Mucosa of rectum (tissue), 2 donors: ENCODE measurements at regions not wholly inside any gene's neighbourhood (a gene's known extent, or its start where the extent isn't known, plus 50 kb on each side); places are given as distances from the start of the nearest gene placed in this dataset.

ENCODE experiments used
- H3K27ac ChIP-seq, 2 donors: one replicate each; pipeline ENCODE4 v1.7.0; 2013; ENCODE audit warnings: inconsistent platforms in 2 of 2, low read depth in 2 of 2, low read length in 2 of 2
- H3K27me3 ChIP-seq, 2 donors: one replicate each; pipeline ENCODE4 v1.7.0; 2013; ENCODE audit warnings: low read length in 2 of 2; ENCODE audit not compliant: control insufficient read depth in 2 of 2, insufficient read depth in 2 of 2
- H3K36me3 ChIP-seq, 2 donors: one replicate each; pipeline ENCODE4 v1.7.0; 2013; ENCODE audit warnings: low read length in 2 of 2; ENCODE audit not compliant: control insufficient read depth in 2 of 2, insufficient read depth in 2 of 2
- H3K4me1 ChIP-seq, 2 donors: one replicate each; pipeline ENCODE4 v1.7.0; 2013; ENCODE audit warnings: low read length in 2 of 2, mild to moderate bottlenecking in 1 of 2; ENCODE audit not compliant: control insufficient read depth in 2 of 2, insufficient read depth in 2 of 2
- H3K4me3 ChIP-seq, 2 donors: one replicate each; pipeline ENCODE4 v1.7.0; 2013; ENCODE audit warnings: low read length in 2 of 2
- H3K9ac ChIP-seq, 2 donors: one replicate each; pipeline ENCODE4 v1.7.0; 2013; ENCODE audit warnings: low read length in 2 of 2, low read depth in 1 of 2, mild to moderate bottlenecking in 1 of 2
- H3K9me3 ChIP-seq, 2 donors: one replicate each; pipeline ENCODE4 v1.7.0; 2013; ENCODE audit warnings: low read length in 2 of 2; ENCODE audit not compliant: control insufficient read depth in 2 of 2
- donor health status: healthy.
- donor health status: Normal muscosa, but diverticular disease.

DNA sequence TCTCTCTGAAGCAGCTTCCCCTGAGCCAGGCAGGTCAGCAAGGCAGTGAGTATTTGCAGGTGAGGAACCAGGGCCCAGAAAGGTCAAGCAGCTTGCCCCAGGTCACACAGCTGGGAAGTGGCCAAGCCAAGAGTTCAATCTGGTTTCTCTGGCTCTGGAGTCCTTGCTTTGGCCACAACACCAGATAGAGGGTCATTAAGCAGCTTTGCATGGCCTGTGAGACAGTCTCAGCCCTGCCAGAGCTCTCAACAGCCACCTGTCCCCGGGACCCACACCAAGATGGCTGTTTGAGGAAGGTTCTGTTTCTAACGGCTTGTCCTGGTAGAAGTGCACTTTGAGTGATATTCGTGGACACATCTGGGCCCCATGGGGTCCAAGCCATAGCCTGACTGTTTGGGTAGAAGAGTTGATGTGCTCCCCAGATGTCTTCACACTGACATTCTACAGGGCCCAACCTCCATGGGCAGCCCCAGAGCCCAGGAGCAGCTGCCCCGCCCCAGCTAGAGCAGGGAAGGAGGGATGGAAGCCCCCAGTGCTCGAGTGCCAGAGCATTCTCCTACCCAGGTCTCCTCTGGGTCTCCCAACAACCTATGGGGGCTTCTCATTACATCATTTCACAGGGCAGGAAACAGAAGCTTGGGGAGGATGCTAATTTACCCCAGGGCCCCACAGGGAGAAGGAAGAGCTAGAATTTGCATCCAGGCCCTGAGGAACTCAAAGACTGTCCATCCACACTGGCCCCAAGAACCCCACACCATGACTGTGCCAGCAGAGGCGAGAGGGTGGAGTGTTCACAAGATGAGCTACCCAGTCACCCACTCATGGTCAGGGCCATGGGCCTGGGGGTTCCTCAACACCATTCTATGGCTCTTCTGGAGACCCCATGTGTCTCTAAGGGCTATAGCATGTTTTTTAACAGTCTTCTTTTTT is 107.3 kb upstream of the CDH5 start:
- Histone ChIP-seq H3K9ac (no peak overlapping the region), H3K36me3 (no peaks in the 10 kb centered on the region), H3K9me3 (no peaks in the 10 kb centered on the region), H3K27ac (no peak overlapping the region), H3K27me3 (no peaks in the 10 kb centered on the region), H3K4me1 (peaks cover 0 to 3% of the 10 kb centered on the region in 2 donors), H3K4me3 (no peak overlapping the region)

DNA sequence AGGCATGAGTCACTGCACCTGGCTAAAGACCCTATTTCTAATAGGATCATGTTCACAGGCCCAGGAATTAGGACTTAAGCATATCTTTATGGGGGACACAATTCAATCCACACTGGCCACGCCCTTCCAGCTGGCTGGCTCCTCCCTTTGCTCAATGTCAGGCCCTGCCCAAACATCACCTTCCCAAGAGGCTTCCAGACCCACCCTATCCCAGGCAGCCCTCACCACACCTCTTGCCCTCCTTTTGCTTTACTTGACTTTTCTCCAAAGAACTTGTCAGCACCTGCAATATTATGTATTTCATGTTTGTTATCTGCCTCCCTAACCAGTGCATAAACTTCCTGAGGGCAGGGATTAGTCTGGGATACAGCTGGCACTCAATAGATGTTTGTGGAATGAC is 109.6 kb upstream of the CDH5 start:
- Histone ChIP-seq H3K4me3 (no peak overlapping the region), H3K4me1 (no peaks in the 10 kb centered on the region), H3K27me3 (no peaks in the 10 kb centered on the region), H3K36me3 (no peaks in the 10 kb centered on the region), H3K27ac (no peak overlapping the region), H3K9ac (no peak overlapping the region), H3K9me3 (no peaks in the 10 kb centered on the region)

DNA sequence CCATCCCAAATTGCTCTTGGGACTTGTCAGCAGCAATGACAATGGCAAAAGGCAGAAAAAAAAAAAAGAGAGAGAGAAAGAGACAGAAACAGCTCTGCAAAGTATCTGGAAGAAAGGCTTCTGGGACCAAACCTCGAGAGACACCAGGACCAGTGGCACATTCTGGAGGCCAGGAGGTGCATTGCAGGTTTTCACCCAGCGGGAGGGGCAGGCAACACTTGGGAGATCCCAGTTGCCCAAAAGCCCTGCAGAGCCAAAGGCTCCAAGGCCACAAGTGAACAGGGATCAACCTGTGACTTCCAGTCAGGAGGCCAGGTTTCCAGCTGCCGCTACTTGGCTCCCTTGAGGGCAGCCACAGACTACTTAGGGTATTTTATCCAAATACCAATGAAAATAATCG is 110.8 kb upstream of the CDH5 start:
- H3K27ac ChIP-seq: no peak overlapping the region
- no peak overlapping the region for H3K9ac ChIP-seq
- H3K27me3 ChIP-seq: no peaks in the 10 kb centered on the region
- no peaks in the 10 kb centered on the region for H3K36me3 ChIP-seq
- H3K4me1 ChIP-seq: no peaks in the 10 kb centered on the region
- no peak overlapping the region for H3K4me3 ChIP-seq
- H3K9me3 ChIP-seq: no peaks in the 10 kb centered on the region

DNA sequence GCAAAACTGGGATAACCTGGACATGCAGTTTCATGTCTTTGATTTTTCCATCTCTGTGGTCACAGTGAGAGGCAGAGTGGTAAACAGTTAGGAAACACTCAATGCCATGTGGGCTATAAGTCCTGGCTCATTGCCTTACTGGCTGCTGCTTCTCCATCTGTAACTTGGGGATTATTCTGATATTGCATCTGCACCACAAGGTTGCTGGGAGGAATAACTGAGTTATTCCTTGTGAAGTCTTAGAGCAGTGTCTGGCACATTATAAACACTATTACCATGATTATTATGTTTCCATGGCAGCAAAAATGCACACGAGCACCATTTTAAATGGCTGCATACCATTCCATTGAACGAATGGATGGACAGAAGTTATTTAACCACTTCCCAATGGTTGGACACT is 111.7 kb upstream of the CDH5 start:
- Histone ChIP-seq H3K36me3 (no peaks in the 10 kb centered on the region), H3K27me3 (no peaks in the 10 kb centered on the region), H3K9ac (no peak overlapping the region), H3K4me3 (no peak overlapping the region), H3K9me3 (no peaks in the 10 kb centered on the region), H3K4me1 (no peaks in the 10 kb centered on the region), H3K27ac (no peak overlapping the region)

DNA sequence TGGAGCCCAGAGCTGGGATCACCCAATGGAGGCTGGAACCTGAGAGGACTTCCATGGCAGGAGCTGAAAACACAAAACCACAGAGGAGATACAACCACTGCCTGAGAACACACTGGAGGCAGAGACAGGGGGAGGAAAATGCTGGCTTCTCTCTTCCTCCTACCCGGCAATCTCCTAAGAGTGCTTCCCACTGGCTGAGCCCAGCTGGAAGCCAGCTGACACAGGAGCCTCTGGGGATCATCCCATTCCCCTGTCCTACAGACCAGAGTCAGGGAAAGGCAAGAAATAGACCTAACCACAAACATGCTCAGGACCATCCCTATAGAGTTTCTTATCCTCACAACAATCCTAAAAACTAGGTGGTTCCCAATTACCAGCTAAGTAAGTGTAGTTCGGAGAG is 112.4 kb upstream of the CDH5 start:
- Histone ChIP-seq H3K9me3 (no peaks in the 10 kb centered on the region), H3K27me3 (no peaks in the 10 kb centered on the region), H3K36me3 (no peaks in the 10 kb centered on the region), H3K4me1 (no peaks in the 10 kb centered on the region), H3K27ac (no peak overlapping the region), H3K9ac (no peak overlapping the region), H3K4me3 (no peak overlapping the region)

DNA sequence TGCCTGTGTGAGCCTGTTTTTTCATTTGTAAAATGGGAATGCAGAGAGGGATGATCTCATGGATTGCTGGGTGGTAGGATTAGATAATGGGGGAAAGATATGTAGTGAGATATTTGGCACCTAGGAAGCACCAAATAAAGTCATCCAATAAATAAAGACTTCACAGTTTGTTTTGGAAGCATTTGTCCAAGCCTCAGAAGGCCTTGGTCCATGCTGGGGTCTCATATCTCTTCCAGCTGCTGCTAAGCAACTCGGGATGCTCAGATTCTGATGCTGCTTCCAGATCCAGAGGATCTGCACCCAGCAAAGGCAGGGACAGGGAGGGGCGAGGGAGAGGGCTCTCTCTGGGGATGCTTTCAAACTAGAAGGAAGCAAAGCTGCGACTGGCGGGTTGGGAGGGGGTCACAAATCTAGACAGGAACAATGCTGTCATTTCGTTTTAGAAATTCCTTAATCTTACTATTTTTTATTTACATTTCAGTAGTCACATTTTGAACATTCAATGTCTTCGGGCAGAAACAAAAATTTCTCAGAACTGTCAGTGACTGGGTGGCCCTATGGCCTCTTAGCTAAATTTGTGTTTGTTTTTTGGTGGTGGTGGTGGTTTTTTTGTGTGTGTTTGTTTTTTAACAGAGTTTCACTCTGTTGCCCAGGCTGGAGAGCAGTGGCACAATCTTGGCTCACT is 114.9 kb upstream of the CDH5 start:
- no peaks in the 10 kb centered on the region for H3K36me3 ChIP-seq
- H3K27ac ChIP-seq: peak overlapping the region in 1 of 2 donors; percentile 35
- H3K4me1 ChIP-seq: no peaks in the 10 kb centered on the region
- no peaks in the 10 kb centered on the region for H3K9me3 ChIP-seq
- H3K27me3 ChIP-seq: no peaks in the 10 kb centered on the region
- no peak overlapping the region for H3K9ac ChIP-seq
- no peak overlapping the region for H3K4me3 ChIP-seq

DNA sequence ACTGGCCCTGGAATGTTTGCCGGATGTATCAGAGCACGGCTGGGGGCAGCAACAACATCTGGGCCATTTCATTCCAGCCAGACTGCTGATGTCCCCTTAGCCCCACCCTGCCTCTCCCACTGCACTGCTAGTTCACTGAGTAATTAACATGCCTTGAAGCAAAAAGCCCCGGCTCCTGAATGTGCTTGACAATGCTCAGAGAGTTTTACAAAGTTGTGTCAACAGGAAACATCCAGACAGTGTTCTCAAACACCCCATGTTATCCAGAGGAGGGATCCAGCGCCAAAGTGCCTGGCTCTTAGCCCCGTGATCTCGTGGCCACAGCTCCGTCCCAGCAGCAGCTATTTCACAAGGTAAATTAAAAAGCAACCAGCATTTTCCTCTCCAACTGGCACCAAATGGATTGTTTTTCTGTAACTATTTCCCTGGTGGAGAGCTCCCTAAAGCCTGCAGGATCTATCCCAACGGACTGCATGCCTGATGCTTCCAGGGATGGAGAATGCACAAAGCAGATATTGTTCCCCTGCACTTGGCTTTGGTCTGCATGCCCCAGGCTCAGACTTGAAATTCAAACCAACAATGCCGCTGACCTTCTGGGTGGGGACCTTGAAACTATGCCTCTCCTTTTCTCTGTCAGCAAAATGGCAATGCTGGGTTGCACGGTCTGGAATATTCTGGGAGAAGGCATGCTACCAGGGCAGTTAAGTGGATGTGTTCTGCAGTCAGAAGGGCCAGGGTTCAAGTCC is 115.6 kb upstream of the CDH5 start:
- no peak overlapping the region for H3K9ac ChIP-seq
- no peaks in the 10 kb centered on the region for H3K4me1 ChIP-seq
- H3K4me3 ChIP-seq: no peak overlapping the region
- H3K27me3 ChIP-seq: no peaks in the 10 kb centered on the region
- no peaks in the 10 kb centered on the region for H3K36me3 ChIP-seq
- H3K27ac ChIP-seq: peak overlapping the region; percentile 1 to 35
- H3K9me3 ChIP-seq: no peaks in the 10 kb centered on the region

DNA sequence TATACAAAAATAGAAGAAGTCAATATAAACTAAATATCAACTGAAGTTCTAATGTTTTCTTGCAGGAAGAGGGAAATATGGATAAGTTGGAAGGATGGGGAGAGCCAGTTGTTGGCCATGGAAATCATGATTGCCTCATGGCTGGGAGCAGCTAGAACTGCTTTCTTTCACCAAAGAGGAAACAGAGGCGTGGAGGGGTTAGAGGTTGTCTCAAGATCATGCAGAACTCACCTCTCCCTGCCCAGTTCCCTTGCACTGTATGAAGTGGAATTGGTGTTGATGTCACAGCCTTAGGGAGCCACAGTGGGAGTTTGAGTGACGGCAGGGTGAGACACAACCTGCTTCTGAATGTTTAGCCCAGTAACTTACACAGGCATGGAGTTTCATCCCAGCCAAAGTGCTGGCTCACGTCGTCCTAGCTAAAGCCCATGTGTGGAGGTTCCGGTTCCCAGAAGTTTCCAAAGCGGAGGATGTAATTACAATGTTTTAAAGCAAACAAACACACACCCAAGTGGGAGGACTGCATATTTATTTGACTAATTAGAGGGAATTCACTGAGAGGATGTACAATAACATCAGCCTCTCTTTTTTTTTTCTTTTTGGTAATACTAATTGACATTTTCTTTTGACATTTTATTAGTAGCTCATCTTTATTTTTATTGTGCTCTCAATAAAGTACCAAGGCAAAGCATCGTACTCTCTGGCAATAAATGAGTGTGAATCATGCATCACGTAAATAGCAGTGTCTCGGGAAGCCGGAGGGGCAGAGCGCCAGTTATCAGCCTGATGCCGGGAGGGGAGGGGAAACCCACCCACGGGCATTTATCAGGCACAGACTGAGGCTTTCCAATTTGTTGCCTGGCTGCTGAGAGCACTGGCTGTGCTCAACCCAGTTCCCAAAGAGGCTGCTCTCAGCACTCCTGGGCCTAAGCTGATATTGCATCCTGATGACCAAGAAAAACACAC is 118.7 kb upstream of the CDH5 start:
- Histone ChIP-seq H3K9ac (no peak overlapping the region), H3K4me1 (no peaks in the 10 kb centered on the region), H3K36me3 (no peaks in the 10 kb centered on the region), H3K27me3 (no peaks in the 10 kb centered on the region), H3K9me3 (no peaks in the 10 kb centered on the region), H3K27ac (peak overlapping the region; percentile 7 to 32), H3K4me3 (no peak overlapping the region)

DNA sequence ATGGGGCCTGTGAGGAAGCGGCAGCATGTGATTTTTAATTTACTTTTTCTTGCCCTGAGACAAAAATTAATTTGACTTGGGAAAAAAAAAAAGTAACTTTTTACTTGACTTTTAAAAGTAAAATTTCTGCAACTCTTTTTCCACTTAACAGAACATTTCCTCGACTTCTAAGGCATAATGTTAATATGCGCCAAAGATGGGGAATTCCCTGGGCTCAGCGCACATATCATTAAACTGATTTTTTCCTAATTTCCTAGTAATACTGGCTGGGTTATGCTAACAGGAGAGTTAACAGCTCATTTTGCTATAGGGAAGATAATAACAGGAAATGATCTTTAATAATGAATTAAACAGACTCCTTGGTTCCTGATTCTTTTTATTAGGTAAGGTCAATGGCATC is 120.6 kb upstream of the CDH5 start:
- H3K27ac ChIP-seq: no peak overlapping the region
- H3K9ac ChIP-seq: no peak overlapping the region
- no peak overlapping the region for H3K4me3 ChIP-seq
- no peaks in the 10 kb centered on the region for H3K36me3 ChIP-seq
- H3K9me3 ChIP-seq: no peaks in the 10 kb centered on the region
- H3K4me1 ChIP-seq: no peaks in the 10 kb centered on the region
- no peaks in the 10 kb centered on the region for H3K27me3 ChIP-seq
